ENCODE measurements at regions not wholly inside any gene's neighbourhood (a gene's known extent, or its start where the extent isn't known, plus 50 kb on each side); places are given as distances from the start of the nearest gene placed in this dataset.

DNA sequence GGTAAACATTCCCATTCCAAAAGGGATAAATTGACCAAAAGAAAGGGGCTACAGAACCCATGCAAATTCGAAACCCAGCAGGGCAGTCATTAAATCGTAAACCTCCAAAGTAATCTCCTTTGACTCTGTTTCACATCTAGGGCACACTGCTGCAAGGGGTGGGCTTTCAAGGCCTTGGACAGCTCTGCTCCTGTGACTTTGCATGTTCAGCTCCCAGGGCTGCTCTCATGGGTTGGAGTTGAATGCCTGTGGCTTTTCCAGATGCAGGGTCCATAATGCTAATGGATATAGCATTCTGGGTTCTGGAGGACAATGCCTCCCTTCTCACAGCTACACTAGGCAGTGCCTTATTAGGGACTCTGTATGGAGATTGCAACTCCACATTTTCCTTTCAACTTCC is 211.9 kb upstream of the MANEA start:
- TF ChIP-seq TAF1 (IDR thresholded peaks at IDR 0.05; ENCODE audit: low read depth, low read length) (no peak), POLR2A (IDR thresholded peaks at IDR 0.05; ENCODE audit: low read depth, low read length) (no peak), POLR2AphosphoS5 (IDR thresholded peaks at IDR 0.05; ENCODE audit: low read depth, low read length) (no peak), PAX5 (IDR thresholded peaks at IDR 0.05; ENCODE audit: insufficient read depth, low read length, severe bottlenecking) (no peak), POU2F2 (IDR thresholded peaks at IDR 0.05; ENCODE audit: low read depth, low read length) (no peak), SPI1 (IDR thresholded peaks at IDR 0.05; ENCODE audit: low read depth, low read length) (no peak)

Data from GM12891 (cell line).